ENCODE measurements at regions not wholly inside any gene's neighbourhood (a gene's known extent, or its start where the extent isn't known, plus 50 kb on each side); places are given as distances from the start of the nearest gene placed in this dataset.

- H3K4me1 ChIP-seq (ENCODE audit: control insufficient read depth, insufficient read depth, low read length) = no peaks in the 10 kb centered on the region
- no peak overlapping the region for H3K9ac ChIP-seq (ENCODE audit: extremely low read depth, low read length, poor library complexity, severe bottlenecking)
- 80 to 88% methylated on average over 3 to 4 of the region's 4 CpGs for whole genome bisulfite sequencing, 2 experiments (ENCODE audit: insufficient coverage in 1 of 2, insufficient read length in 1 of 2)
- no peak overlapping the region for H3K27ac Mint-ChIP-seq
- no peaks in the 10 kb centered on the region for H3K27me3 Mint-ChIP-seq (ENCODE audit: insufficient read depth)
- no peaks in the 10 kb centered on the region for H3K4me1 Mint-ChIP-seq
- no peak overlapping the region for H3K27ac ChIP-seq (ENCODE audit: low read depth, low read length)
- no peaks in the 10 kb centered on the region for H3K27me3 ChIP-seq (ENCODE audit: control insufficient read depth, insufficient read depth, low read length, poor library complexity, severe bottlenecking)
- no peak overlapping the region for H3K4me3 Mint-ChIP-seq
- H3K4me3 ChIP-seq (ENCODE audit: low read length) = no peak overlapping the region
- no peaks in the 10 kb centered on the region for H3K9me3 ChIP-seq (ENCODE audit: control insufficient read depth, low read length)
- H3K36me3 Mint-ChIP-seq (ENCODE audit: low read depth) = no peaks in the 10 kb centered on the region
- DNase-seq = no peak
- H3K9me3 Mint-ChIP-seq = peaks cover under 1% of the 10 kb centered on the region
- no peak for TF ChIP-seq CTCF (conservative IDR thresholded peaks at IDR 0.05)
- no peaks in the 10 kb centered on the region for H3K36me3 ChIP-seq (ENCODE audit: control insufficient read depth, insufficient read depth, low read length)
Measured at GRCh38 chr4:14096396-14096965, 469.0 kb upstream of the BOD1L1 start.

GRCh38 chr4:14100349-14100748 is 472.8 kb upstream of the BOD1L1 start:
- Mint-ChIP-seq H3K27me3 (ENCODE audit: insufficient read depth) (no peaks in the 10 kb centered on the region), H3K9me3 (peaks cover 2% of the 10 kb centered on the region), H3K36me3 (ENCODE audit: low read depth) (no peaks in the 10 kb centered on the region), H3K4me3 (no peak overlapping the region), H3K27ac (no peak overlapping the region), H3K4me1 (no peaks in the 10 kb centered on the region)
- Histone ChIP-seq H3K27ac (ENCODE audit: low read depth, low read length) (no peak overlapping the region), H3K4me1 (ENCODE audit: control insufficient read depth, insufficient read depth, low read length) (no peaks in the 10 kb centered on the region), H3K9me3 (ENCODE audit: control insufficient read depth, low read length) (peaks cover 1% of the 10 kb centered on the region), H3K36me3 (ENCODE audit: control insufficient read depth, insufficient read depth, low read length) (no peaks in the 10 kb centered on the region), H3K9ac (ENCODE audit: extremely low read depth, low read length, poor library complexity, severe bottlenecking) (no peak overlapping the region), H3K4me3 (ENCODE audit: low read length) (no peak overlapping the region), H3K27me3 (ENCODE audit: control insufficient read depth, insufficient read depth, low read length, poor library complexity, severe bottlenecking) (no peaks in the 10 kb centered on the region)
- no peak for DNase-seq
- TF ChIP-seq CTCF (conservative IDR thresholded peaks at IDR 0.05) = no peak
- WGBS, 2 experiments (ENCODE audit: insufficient coverage in 1 of 2, insufficient read length in 1 of 2) = 79 to 82% methylated on average over 4 of the region's 4 CpGs

GRCh38 chr4:14110407-14110806 is 482.9 kb upstream of the BOD1L1 start:
- WGBS, 2 experiments (ENCODE audit: insufficient coverage in 1 of 2, insufficient read length in 1 of 2) = 79% methylated on average over 2 of the region's 2 CpGs; no CpG with 5 or more reads in 1 of the 2 experiments
- Histone ChIP-seq H3K9ac (ENCODE audit: extremely low read depth, low read length, poor library complexity, severe bottlenecking) (no peak overlapping the region), H3K27me3 (ENCODE audit: control insufficient read depth, insufficient read depth, low read length, poor library complexity, severe bottlenecking) (no peaks in the 10 kb centered on the region)

More at GRCh38 chr4:14110407-14110806, 482.9 kb upstream of the BOD1L1 start:
- Mint-ChIP-seq H3K4me3 (no peak overlapping the region), H3K4me1 (peaks cover 2% of the 10 kb centered on the region), H3K27me3 (ENCODE audit: insufficient read depth) (no peaks in the 10 kb centered on the region), H3K9me3 (peaks cover 21% of the 10 kb centered on the region), H3K27ac (no peak overlapping the region), H3K36me3 (ENCODE audit: low read depth) (no peaks in the 10 kb centered on the region)
- Histone ChIP-seq H3K27ac (ENCODE audit: low read depth, low read length) (no peak overlapping the region), H3K36me3 (ENCODE audit: control insufficient read depth, insufficient read depth, low read length) (no peaks in the 10 kb centered on the region), H3K9me3 (ENCODE audit: control insufficient read depth, low read length) (peaks cover 20% of the 10 kb centered on the region), H3K4me3 (ENCODE audit: low read length) (no peak overlapping the region), H3K4me1 (ENCODE audit: control insufficient read depth, insufficient read depth, low read length) (no peaks in the 10 kb centered on the region)
- no peak for DNase-seq
- TF ChIP-seq CTCF (conservative IDR thresholded peaks at IDR 0.05) = no peak
